HG03066 (cell line): ENCODE measurements at regions not wholly inside any gene's neighbourhood (a gene's known extent, or its start where the extent isn't known, plus 50 kb on each side); places are given as distances from the start of the nearest gene placed in this dataset.

Source experiments
- ATAC-seq: cut with Tn5 transposase; IDR thresholded peaks from one replicate; pipeline ENCODE4 v1.9.1; 2021; ENCODE audit warnings: low read depth; ENCODE audit not compliant: unreplicated experiment

DNA sequence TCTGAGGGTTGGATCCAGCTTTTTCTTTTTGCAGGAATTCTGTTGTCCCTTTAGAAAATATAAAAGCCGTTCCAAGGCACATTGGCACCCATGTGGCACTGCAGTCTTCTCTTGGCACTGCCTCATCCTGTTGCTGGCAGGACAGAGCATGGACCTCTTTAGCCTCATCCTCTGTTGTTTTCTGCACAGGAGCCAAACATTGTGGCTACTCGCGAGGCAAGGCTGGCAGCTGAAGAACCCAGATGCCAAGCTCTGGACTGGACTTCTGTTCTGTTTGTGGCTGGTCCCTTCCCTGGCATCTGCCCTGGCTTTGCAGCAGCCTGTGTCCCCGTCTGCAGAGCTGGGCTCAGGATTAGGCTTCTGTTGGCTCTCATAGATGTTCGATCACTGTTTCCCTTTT is 224.7 kb upstream of the TBC1D5 start:
- ATAC-seq, result no peak

DNA sequence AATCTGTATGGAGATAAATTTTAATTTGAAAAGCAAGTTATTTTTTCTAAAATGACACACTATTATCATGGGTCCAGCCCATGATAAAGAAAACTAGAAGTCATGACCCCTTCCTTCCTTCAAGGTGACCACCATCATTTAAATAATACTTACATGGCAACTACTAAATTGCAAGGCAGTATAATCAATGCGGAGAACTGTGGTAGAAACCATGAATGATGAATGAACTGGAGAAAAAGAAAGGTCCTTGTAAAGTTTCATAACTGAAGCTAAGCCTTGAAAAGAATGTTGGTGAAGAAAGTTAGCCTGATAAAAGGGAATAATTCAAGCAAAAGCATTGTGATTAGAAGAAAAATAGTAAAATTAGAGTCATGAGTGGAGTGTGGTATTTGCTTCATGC is 222.9 kb upstream of the TBC1D5 start:
- no peak for ATAC-seq

DNA sequence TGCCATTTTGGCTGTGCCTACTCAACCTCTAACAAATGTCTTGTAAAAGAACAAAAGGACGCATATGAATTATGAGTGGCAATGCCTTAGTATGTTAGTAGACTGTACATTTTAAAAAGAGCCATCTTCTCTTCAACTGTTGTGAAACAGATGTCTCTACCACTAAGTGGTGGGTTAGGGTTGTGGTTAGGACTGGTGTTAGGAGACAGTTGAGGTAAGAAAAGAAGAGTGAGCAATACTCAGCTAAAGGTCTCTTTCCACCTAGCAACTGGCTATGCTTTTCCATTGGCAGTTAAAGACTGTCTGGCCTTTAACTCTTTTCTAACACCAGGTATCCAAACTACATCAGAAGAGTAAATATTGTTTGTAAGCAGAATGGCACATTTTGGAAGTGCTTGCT is 221.7 kb upstream of the TBC1D5 start:
- ATAC-seq, result no peak

DNA sequence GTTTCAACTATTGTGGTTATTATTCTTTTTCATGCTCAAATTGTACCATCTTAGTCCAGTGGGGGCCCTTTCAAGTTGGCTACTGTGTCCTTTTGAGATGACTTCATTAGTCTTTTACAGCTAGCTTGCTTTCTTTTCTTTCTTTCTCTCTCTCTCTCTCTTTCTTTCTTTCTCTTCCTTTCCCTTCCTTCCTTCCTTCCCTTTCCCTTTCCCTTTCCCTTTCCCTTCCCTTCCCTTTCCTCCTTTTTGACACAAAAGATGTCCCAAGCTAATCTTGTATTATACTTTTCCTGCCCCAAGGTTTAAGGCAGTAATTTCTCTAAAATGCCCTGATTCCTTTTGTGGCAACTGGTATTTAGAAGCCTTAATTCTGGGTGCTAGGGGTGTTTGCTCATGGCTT is 213.0 kb upstream of the TBC1D5 start:
- no peak for ATAC-seq

DNA sequence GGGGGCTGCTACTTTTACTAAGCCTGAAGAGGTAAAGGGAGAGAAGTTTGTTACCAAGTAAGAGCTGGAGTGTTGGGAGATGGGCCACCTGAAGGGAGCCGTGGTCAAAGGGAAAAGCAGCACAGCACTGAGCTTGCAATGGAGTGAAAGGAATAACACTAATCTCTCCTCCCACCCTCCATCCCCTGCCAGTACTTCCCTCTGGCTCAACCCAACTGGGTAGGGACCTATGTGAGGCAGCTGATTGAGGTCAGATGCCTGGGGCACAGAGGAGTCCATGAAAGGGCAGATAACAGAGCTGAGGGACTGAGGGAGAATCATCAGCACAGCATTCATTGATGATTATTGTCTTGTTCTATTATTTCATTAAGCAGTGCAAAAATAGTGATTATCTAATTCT is 212.4 kb upstream of the TBC1D5 start:
- no peak for ATAC-seq

DNA sequence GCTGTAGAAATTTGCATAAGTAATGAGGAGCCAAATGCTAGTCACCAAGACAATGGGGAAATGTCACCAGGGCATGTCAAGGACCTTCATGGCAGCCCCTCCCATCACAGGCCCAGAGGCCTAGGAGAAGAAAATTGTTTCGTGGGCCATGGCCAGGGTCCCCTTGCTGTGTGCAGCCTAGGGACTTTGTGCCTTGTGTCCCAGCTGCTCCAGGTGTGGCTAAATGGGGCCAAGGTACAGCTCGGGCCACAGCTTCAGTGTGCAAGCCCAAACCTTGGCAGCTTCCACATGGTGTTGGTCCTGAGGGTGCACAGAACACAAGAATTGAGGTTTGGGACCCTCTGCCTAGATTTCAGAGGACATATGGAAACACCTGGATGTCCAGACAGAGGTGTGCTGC is 208.8 kb upstream of the TBC1D5 start:
- no peak for ATAC-seq

DNA sequence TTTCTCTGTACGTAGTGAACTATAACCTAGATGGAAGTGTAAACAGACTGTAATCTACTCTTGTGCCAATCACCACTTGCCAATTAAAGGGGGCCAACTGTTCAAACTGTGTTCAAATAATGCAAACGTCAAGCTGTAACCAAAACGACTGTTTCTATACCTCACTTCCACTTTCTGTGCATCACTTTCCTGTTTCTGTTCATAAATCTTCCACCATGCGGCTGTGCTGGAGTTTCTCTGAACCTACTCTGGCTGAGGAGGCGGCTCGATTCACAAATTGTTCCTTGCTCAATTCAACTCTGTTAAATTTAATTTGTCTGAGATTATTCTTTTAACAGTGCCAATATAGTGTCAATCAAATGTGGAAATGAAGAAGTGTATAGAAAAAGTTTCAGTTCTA is 206.7 kb upstream of the TBC1D5 start:
- ATAC-seq, result no peak

DNA sequence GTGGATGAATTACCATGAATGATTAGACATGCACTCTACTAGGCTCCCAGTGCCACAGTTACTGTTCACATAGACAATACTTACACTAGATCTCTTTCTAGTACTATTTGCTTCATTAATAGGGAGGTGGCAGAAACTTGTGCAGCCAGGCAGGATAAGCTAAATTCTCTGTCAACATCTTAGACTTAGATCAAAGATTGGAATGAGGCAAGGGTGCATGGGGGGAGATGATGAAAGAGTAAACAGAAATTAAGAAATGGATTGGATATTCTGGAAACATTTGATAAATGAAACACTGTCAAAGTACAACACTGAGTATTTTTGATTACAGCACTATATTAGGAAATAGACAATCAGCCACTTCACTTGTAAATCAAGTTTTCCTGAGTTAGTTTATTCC is 205.4 kb upstream of the TBC1D5 start:
- no peak for ATAC-seq

DNA sequence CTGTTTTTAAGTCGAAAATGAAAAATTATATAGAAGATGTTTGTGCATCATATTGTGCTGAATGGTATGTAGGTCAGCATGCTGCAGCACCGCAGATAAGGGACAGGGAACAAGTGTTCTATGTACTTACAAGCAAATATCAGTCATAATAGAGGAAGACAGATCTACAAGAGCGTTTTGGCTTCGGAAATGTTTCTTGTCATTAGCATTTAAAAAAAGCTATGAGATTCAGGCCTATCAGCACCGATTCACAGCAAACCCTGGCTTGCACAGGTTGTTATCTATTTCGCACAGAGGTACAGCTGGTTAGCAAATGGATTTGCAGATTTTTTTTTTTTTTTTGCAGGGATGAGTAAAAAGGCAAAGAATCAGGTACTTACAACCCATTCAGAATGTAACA is 204.2 kb upstream of the TBC1D5 start:
- no peak for ATAC-seq

DNA sequence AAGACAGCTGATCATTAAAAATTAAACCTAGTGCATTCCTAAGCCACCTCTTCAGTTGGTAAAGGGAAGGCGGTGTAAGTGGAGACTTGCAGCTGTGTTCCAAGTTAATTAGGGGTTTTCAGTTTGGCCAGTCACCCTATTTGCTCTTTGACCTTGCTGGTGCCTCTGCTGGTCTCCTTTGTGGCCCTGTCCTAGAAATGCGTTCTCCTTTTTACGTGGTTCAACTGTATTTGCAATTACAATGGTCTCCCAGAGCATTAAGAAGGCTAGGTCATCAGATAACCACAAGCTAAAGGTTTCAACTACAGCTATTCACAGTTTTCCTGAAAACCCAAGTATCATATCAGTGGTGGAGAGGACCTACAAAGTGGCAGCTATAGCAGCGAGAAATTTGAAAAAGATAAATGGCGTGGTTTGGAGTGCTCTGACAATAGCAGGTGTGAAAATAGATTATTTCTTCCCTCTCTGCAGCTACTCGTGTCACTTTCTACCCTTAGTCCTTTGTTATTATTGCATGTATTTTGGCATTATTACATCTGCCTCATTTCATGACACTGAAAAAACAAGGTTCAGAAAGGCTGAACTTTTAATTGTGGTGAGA is 203.5 kb upstream of the TBC1D5 start:
- ATAC-seq, result no peak

DNA sequence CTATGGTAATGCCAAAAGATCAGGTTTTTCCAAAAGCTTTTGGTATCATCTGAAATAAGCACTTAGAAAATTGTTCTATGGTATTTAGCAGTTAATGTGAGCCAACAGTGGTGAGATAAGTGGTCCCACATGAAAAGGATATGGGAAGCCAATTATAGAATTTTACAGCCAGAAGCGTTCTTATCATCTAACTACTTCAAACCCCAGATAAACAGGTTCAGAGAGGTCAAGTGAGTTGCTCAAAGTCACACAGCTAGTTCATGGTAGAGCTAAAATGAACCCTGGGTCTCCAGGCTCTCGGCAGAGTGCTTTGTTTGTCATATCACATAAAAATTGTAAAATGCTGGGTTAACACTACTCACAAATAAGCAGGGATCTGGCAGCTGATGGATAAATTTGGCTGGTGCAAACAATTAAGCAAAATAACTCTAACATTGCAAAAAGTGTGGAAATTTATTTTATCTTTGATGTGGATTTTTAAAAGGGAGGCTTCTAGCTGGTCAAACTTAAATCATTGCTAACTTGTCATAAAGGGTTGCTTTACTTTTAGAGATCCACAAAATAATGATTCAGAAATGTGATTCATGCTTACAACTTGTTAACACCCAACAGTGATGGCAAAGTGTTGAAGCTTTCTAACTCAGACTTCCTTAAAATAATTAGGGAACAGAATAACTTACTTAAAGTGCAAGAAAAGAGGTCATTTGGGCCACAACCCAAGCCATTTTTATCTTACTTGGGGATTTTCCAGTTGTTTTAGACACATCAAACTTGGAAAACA is 202.8 kb upstream of the TBC1D5 start:
- no peak for ATAC-seq

DNA sequence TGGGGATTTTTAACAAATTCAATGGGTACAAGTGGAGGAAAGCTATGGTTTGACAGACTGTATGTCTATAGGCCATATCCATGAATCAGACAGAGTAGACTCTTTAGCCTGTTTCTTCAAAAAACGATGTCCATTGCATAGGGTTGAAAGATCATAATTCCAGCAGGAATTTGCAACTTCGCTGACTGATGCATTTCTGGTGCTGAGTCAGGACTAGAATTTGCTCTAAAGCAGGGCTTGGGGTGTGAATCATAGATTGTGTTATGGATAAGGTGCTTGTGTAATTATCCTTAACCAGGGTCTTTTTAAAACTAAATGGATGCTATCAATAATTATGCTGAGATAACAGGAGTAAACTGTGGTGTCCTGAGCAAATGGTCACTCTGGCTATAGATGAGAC is 200.4 kb upstream of the TBC1D5 start:
- ATAC-seq, result no peak

DNA sequence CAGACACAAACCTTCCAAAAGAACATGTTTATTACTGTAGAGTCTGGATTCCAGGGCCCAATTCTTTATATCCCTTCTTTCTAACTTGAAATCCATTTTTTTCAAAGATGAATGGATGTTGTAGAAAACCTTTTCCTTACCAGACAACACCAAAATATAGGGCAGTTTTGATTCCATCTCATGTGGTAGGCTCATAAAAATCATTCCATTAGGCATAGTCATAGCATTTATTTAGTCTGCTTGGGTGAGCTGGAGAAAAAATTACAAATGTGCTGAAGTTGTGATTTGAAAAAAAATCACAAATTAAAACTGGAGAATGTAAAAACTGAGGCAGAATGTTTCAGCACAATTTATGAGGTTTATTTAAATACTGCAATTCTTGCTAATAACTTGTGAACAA is 199.3 kb upstream of the TBC1D5 start:
- ATAC-seq, result no peak

DNA sequence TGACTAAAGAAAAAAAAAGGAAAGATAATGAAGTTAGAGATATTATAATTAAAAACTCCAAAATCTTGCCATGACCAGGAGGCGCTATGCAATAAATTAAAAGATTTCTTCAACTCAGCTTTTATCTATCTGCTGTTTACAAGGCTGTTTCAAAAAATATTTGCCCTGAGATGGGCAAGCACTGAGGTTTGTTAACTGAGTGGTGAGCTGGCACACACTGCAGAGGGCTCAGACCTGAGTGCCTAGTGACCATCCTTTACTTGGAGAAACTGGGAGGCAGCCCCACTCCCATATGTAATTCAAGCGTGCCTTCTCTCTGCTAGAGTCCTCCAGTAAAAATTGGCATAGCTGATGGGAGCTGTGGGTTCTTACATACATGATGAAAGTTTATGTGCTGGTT is 198.7 kb upstream of the TBC1D5 start:
- ATAC-seq, result no peak

DNA sequence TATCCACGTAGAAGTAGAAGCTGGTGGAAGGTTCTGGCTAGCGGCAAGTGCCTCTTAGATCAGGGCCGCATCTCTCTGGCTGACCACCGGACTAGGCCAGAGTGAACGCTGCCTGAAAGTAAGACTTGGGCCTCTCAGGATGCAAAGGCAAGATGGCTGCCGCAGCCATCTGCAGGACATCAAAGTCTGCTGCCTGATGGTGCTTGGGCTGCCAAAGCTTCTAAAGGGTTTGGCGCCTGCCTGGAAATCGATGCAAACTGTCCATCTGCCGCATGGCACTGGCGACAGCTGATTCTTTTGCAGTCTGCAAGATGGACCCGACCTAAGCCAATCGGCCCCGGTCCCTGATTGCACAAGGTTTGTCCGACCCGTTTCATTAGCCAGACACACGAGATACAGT is 196.7 kb upstream of the TBC1D5 start:
- no peak for ATAC-seq

DNA sequence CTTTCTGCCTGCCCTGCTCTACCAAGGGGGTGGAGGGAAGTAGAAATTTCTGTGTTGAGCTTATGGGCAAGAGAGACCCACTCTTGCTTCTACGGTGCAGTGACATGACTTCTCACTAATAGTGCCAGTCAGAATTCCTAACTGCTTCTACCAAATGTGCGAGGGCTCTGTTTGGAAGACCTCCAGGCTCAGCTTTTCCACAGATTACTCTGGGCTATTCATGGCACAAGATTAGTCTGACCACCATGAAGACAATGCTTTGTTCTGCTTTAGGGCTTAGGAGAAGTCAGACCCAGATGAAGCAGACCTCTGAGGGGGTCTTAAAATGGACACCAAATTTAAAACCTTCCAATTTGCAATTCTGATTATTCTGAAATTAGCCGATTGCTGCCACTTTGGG is 195.9 kb upstream of the TBC1D5 start:
- ATAC-seq, result no peak

DNA sequence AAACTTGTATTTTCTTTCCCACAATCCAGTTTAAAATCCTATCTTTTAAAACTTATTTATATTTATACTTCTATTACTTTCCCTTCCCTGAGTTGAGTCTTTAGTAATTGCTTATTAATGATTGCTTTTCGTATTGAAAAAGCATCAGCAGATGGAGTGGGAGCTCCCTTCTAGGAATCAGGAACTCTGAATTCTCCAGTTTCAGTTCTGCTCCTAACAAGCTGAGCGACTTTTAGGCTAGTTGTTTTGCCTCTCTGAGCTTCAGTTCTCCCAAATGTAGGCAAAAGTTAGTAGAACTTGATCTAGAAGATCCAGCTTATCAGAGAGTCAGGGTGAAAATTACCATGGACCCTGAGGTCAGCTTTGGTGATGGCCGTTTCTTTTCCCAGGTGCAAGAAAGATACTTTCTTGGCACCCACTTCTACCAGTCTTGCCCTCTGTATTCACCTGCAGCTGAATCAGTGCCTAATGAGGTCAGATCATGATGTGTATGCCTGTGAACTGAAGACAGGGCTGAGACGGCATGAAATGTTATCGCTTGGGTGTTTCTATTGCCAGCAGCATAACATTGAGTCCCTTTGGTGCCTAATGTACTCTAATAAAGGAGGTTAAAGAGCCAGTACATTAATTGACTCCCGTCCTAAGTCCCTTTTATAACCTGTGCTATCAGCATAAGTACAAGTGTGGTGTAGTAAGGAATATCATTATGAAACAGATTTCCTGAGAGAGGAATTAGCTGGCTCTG is 194.5 kb upstream of the TBC1D5 start:
- ATAC-seq, result no peak

DNA sequence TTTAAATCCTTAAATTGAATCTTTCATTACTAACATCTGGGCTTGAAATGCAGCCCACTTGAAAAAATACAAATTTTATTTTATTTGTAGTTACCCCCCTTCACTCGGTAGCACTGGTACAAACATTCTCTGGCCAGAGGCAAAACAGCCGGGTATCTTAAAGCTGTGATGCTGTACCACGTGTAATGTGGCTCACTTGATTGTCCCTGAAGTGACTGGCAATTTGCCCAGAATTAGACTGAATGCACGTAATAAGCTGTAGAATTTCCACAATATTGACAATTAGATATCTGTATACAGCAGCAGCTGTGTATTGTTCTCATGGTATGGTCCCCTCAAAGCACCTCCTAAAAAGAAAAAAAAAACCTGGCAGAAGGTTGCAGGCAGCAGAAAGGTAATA is 192.8 kb upstream of the TBC1D5 start:
- no peak for ATAC-seq

DNA sequence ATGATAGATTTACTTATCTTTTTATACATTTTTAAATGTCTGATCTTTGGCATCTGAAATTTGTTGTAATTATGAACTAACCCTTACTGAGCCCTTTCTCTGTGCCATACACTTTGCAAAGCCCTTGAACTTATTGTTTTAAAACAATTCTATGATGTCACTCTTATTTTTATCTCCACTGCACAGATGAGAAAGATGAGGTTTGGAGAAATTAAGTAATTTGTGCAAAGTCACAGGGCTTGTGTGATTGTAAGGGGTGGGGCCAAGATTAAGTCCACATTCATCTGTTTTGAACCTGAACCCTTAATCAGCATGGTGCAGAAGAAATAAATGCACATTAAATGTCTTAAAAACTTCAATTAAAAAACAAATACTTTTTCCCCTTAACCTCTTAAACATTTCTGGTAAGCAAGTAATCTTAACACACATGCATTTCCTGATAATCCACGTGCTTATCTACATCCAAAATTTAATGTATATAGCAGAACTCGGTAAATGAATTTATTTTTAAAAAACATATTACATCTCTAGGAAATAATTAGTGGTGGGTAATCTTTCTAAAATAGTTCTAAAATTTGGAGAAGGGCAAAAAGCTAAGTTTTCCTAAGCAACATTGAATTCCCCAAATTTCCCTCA is 189.8 kb upstream of the TBC1D5 start:
- no peak for ATAC-seq

DNA sequence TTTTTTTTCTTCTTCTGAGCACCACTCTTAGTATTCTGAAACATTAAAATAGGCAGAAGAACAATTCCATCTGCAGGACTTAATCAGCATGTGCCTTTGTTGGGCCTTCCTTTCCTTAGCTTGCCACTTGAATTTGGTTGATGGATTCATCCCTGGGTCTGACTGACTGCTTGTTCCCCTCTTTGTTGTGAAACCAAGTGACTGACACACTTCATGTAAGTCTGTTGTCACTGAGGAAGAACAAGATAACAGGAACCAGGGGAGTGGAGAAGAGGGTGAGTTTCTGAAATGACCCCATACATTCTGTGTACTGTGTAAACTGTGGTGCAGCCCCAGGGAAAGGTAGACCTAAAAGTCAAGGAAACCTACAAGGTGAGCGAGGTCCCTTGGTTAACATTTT is 188.7 kb upstream of the TBC1D5 start:
- ATAC-seq, result no peak

DNA sequence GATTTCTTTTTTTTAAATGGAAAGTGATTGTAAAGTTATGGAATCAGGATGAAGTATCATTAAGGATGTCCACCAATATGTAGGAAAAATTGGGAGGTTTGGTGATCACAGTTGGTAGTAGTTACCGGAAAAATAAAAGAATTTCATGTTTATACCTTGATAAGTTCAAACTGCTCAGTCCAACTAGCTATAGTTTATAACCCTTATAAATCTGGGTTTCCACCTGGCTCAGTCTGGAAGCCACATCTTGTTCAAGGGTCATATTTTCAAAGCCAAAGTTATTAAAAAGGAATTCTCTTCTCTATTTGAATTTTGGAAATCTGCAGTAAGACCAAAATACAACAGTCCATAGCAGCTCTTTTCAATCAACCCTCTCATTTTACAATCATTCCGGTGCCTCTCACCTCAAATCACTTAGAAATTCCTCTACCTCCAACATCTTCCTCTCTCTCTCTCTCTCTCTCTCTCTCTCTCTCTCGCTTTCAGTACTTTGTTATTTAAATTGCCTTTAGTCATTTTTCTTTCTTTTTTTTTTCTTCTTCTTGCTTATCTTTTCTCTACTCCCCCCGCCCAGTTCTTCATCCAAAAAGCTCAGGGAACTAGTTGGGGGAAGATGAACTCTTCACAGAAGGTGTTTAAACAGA is 186.2 kb upstream of the TBC1D5 start:
- ATAC-seq, result no peak
